ENCODE measurements at regions not wholly inside any gene's neighbourhood (a gene's known extent, or its start where the extent isn't known, plus 50 kb on each side); places are given as distances from the start of the nearest gene placed in this dataset.

DNA sequence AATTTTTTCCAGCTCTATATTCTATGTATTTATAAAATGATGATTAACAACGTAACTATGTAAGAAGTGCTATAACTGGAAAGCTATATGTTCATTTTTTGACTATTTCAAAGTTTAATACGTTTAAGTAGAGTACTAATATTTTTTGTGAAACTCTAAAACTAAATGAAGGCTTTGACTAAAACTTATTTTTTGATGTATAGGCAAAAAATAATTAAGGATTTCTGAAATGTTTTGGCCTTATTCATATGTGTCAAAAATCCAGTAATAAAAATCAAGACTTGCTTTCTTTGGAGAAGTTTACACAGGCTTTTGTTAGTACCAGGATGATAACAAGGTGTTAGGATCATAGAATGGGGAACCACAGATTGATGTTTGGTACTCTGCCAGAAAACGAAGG lies 58.2 kb upstream of the ZEB2 start:
- no peaks in the 10 kb centered on the region for H3K36me3 Mint-ChIP-seq (ENCODE audit: unreplicated experiment)
- no peaks in the 10 kb centered on the region for H3K4me1 Mint-ChIP-seq (ENCODE audit: unreplicated experiment)
- no peak for DNase-seq (ENCODE audit: extremely low spot score, unreplicated experiment)
- no peak overlapping the region for H3K27ac Mint-ChIP-seq (ENCODE audit: unreplicated experiment)
- no peaks in the 10 kb centered on the region for H3K9me3 Mint-ChIP-seq (ENCODE audit: unreplicated experiment)
- no peak overlapping the region for H3K4me3 Mint-ChIP-seq (ENCODE audit: unreplicated experiment)
- TF ChIP-seq, protein P1, sequence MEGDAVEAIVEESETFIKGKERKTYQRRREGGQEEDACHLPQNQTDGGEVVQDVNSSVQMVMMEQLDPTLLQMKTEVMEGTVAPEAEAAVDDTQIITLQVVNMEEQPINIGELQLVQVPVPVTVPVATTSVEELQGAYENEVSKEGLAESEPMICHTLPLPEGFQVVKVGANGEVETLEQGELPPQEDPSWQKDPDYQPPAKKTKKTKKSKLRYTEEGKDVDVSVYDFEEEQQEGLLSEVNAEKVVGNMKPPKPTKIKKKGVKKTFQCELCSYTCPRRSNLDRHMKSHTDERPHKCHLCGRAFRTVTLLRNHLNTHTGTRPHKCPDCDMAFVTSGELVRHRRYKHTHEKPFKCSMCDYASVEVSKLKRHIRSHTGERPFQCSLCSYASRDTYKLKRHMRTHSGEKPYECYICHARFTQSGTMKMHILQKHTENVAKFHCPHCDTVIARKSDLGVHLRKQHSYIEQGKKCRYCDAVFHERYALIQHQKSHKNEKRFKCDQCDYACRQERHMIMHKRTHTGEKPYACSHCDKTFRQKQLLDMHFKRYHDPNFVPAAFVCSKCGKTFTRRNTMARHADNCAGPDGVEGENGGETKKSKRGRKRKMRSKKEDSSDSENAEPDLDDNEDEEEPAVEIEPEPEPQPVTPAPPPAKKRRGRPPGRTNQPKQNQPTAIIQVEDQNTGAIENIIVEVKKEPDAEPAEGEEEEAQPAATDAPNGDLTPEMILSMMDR (IDR thresholded peaks at IDR 0.05), result no peak
- H3K27me3 Mint-ChIP-seq (ENCODE audit: unreplicated experiment), result no peaks in the 10 kb centered on the region

DNA sequence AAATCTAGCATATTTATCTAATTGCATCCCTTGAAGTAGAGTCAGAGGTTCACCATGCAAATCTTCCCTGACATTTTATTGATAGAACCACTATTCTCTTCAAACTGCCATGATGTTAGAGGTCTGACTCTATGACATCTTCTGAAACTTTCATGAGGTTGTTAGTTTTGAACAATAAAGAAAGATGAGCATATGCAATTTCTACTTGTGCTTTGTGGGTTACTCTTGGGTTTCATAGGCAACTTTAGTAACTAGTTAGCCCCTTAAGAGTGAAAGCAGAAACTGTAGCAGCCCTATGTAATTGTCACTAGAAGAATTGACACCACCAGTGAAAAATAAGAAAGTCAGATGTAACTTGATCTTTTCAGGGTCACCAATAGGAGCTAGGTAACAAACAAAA lies 53.1 kb upstream of the ZEB2 start:
- no peaks in the 10 kb centered on the region for H3K9me3 Mint-ChIP-seq (ENCODE audit: unreplicated experiment)
- no peak overlapping the region for H3K27ac Mint-ChIP-seq (ENCODE audit: unreplicated experiment)
- no peaks in the 10 kb centered on the region for H3K36me3 Mint-ChIP-seq (ENCODE audit: unreplicated experiment)
- no peaks in the 10 kb centered on the region for H3K4me1 Mint-ChIP-seq (ENCODE audit: unreplicated experiment)
- TF ChIP-seq, protein P1 (IDR thresholded peaks at IDR 0.05), result no peak
- DNase-seq (ENCODE audit: extremely low spot score, unreplicated experiment), result no peak
- no peak overlapping the region for H3K4me3 Mint-ChIP-seq (ENCODE audit: unreplicated experiment)
- H3K27me3 Mint-ChIP-seq (ENCODE audit: unreplicated experiment), result no peaks in the 10 kb centered on the region

DNA sequence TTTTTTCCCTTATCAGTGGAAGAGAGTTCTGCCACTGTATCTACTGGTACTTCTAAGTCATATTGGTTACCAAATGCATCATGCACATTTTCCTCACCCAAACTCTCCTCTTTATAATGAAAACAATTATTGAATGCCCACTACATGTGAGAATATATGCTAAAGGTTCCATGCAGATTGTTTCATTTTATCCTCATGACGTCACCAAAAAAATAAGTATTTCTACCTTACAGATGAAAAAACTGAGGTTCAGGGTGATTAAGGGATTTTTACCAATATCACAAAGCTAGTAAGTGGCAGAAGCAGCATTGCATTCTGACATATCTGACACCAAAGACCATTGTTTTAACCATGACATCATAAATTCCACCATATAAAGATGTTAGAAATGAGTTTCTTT lies 51.9 kb upstream of the ZEB2 start:
- Mint-ChIP-seq H3K4me1 (ENCODE audit: unreplicated experiment) (no peaks in the 10 kb centered on the region), H3K27me3 (ENCODE audit: unreplicated experiment) (no peaks in the 10 kb centered on the region), H3K9me3 (ENCODE audit: unreplicated experiment) (no peaks in the 10 kb centered on the region), H3K27ac (ENCODE audit: unreplicated experiment) (no peak overlapping the region), H3K4me3 (ENCODE audit: unreplicated experiment) (no peak overlapping the region), H3K36me3 (ENCODE audit: unreplicated experiment) (no peaks in the 10 kb centered on the region)
- no peak for DNase-seq (ENCODE audit: extremely low spot score, unreplicated experiment)
- TF ChIP-seq, protein P1 (IDR thresholded peaks at IDR 0.05), result no peak

DNA sequence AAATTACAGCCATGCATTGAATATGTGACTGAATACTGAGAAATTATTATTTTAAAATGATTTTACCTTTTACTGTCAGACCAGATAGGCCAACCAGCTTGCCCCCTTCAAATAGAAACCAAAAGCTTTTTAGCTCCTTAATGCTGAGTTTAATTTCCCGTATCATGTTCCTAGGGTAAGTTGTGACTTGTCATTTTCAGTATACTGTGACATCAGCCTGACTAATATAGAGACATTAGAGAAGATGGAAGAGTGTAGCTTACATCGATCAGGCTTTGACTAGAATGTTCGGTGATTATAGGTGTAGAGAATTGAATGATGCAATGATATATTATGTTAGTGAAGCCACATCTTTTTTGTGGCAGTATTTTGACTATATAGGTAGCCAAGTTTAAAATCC lies 50.6 kb upstream of the ZEB2 start:
- DNase-seq (ENCODE audit: extremely low spot score, unreplicated experiment), result no peak
- Mint-ChIP-seq H3K36me3 (ENCODE audit: unreplicated experiment) (no peaks in the 10 kb centered on the region), H3K4me1 (ENCODE audit: unreplicated experiment) (no peaks in the 10 kb centered on the region), H3K27ac (ENCODE audit: unreplicated experiment) (no peak overlapping the region), H3K27me3 (ENCODE audit: unreplicated experiment) (no peaks in the 10 kb centered on the region), H3K4me3 (ENCODE audit: unreplicated experiment) (no peak overlapping the region), H3K9me3 (ENCODE audit: unreplicated experiment) (no peaks in the 10 kb centered on the region)
- TF ChIP-seq, protein P1 (IDR thresholded peaks at IDR 0.05), result no peak

Measured in osteocyte (in vitro differentiated cells).